ENCODE measurements at regions not wholly inside any gene's neighbourhood (a gene's known extent, or its start where the extent isn't known, plus 50 kb on each side); places are given as distances from the start of the nearest gene placed in this dataset.
A peak's percentile ranks its signal among the peaks of the same experiment; 100 is the strongest.
"Not testable (repeated sequence)": the region's sequence is repeated elsewhere in the genome, so short reads cannot be mapped to it uniquely, and the experiment has no call there.

GRCh38 chr6:1445650-1446330 lies 56.4 kb downstream of the FOXF2 start:
- no peak for DNase-seq

- no peak for DNase-seq
These were observed 60.5 kb downstream of the FOXF2 start for GRCh38 chr6:1449896-1450295.

- no peak for DNase-seq
These were observed 63.6 kb downstream of the FOXF2 start for GRCh38 chr6:1453024-1453423.

- not testable (repeated sequence) for DNase-seq
These were observed 67.4 kb downstream of the FOXF2 start for GRCh38 chr6:1456816-1457215.

GRCh38 chr6:1461207-1461606 lies 71.8 kb downstream of the FOXF2 start:
- peak in 1 of 3 donors; percentile 30 for DNase-seq

GRCh38 chr6:1461736-1462135 lies 72.4 kb downstream of the FOXF2 start:
- no peak for DNase-seq

- DNase-seq: no peak
These were observed 73.9 kb downstream of the FOXF2 start for GRCh38 chr6:1463275-1463674.

- DNase-seq: no peak
These were observed 74.5 kb downstream of the FOXF2 start for GRCh38 chr6:1463751-1464426.

- no peak for DNase-seq
These were observed 75.5 kb downstream of the FOXF2 start for GRCh38 chr6:1464781-1465370.

- DNase-seq: no peak
These were observed 78.8 kb downstream of the FOXF2 start for GRCh38 chr6:1468126-1468525.

- DNase-seq: no peak
These were observed 80.7 kb downstream of the FOXF2 start for GRCh38 chr6:1470040-1470439.

GRCh38 chr6:1472643-1473042 lies 83.3 kb downstream of the FOXF2 start:
- DNase-seq: no peak

- no peak for DNase-seq
These were observed 83.8 kb downstream of the FOXF2 start for GRCh38 chr6:1473166-1473565.

- no peak for DNase-seq
These were observed 84.2 kb downstream of the FOXF2 start for GRCh38 chr6:1473598-1473997.

GRCh38 chr6:1474205-1474604 lies 84.8 kb downstream of the FOXF2 start:
- DNase-seq: no peak

GRCh38 chr6:1475174-1475573 lies 85.8 kb downstream of the FOXF2 start:
- no peak for DNase-seq

- peak; percentile 30 to 45 (median 45) for DNase-seq
These were observed 88.2 kb downstream of the FOXF2 start for GRCh38 chr6:1477432-1478090.

GRCh38 chr6:1478163-1478826 lies 88.9 kb downstream of the FOXF2 start:
- DNase-seq: not testable (repeated sequence)

GRCh38 chr6:1479095-1479494 lies 89.7 kb downstream of the FOXF2 start:
- peak; percentile 50 to 68 (median 56) for DNase-seq

- DNase-seq: no peak
These were observed 90.3 kb downstream of the FOXF2 start for GRCh38 chr6:1479601-1480221.

GRCh38 chr6:1481286-1481685 lies 91.9 kb downstream of the FOXF2 start:
- DNase-seq: peak in 1 of 3 donors; percentile 27

Measured in muscle of back (tissue), 3 donors.